ENCODE measurements at regions not wholly inside any gene's neighbourhood (a gene's known extent, or its start where the extent isn't known, plus 50 kb on each side); places are given as distances from the start of the nearest gene placed in this dataset.

GRCh38 chr5:152337484-152337883, 67.6 kb downstream of the NMUR2 start:
- no peak for DNase-seq (ENCODE audit: low read depth)

DNA sequence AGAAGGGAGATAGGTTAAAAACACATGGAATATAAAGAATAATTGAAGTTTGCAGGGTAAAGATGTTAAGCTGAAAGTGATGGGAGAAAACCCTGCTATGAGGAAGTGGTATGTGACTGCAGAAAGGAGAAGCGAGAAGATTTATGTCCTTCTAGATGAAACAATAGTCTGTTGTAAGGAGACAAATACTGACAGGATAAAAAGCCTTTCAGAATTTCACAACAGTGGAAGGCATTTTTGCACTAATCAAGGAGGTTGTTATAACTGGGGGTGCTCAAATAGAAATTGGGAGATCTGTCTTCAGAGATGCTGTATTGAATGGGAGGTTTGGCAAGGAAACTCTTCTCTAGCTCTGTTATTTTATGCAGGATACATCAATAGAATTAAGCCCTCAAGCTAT, 69.6 kb downstream of the NMUR2 start:
- DNase-seq (ENCODE audit: low read depth): no peak

DNA sequence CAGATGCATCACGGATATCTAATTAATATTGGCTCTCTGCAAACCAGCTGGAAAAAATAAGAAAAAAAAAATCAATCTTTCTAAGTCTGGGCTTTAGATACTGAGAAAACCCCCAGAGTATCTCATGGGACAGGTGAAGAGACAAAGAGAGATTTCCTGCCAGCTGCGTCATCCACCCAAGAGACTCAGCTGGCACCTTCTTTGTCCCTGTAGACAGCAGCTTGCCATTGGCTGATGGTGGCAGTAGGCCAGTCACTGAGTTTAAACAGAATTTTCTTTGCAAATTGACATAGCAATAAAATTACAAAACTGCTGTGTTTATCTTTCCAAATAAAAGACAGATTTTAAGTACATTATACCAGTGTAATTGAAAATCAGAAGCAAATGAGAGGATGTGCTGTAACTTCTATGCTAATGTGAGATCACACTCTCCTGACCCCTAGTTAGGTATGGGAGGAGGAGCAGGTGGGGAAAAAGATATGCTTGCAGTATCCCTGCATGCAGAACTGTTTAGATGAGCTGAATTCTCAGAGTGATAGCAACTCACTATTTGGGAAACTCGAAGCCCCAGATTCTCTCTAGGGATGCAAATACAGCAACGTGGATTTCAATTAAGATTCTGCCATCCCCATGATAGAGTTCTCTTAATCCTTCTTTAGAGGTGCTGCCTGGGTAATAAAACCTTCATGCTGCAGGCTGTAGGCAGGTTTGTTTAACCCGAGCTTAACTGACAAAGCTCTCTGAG, 72.2 kb downstream of the NMUR2 start:
- DNase-seq (ENCODE audit: low read depth): no peak

DNA sequence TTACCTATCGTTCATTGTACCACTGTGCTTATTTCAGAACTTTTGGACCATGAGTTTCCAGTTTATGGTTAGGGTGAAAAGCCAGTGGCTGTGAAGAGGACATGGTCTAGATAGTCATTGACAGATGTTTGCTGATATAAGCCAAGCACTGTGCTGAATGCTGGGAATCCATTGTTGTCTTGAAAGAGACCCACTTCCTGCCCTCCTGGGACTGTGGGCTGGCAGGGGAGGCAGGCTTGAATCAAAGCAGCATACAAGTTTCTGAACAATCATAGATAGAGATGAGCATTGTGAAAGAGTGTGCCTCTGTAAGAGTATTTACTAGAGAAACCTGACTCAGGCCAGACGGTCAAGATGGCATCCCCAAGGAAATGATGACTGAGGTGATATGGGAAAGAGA, 73.4 kb downstream of the NMUR2 start:
- DNase-seq (ENCODE audit: low read depth): no peak

- DNase-seq (ENCODE audit: low read depth): no peak
These were observed 74.1 kb downstream of the NMUR2 start for GRCh38 chr5:152331006-152331405.

DNA sequence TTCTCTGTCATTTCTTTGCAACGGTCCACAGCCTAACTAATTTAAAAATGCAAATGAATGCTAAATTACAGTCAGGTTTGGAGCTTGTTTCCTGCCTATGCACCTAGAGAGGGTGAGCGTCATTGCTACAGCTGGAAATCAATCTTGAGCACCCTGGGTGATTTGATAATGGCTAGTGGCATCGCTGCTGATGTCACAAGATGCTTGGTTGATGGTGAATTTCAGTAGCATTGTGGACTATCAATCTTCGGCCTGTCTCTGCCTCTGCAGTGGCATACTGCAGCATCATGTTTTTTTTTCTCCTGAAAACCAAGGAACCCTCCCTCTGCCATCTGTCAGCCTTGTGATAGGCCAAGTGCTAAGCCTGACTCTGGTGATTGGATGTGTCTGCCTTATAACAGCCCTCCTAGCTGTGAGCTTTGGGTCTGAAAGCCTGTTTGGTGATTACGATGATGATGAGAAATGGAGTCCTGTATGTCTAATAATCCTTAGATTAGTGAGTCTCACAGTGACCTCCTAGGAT, 75.3 kb downstream of the NMUR2 start:
- no peak for DNase-seq (ENCODE audit: low read depth)

DNA sequence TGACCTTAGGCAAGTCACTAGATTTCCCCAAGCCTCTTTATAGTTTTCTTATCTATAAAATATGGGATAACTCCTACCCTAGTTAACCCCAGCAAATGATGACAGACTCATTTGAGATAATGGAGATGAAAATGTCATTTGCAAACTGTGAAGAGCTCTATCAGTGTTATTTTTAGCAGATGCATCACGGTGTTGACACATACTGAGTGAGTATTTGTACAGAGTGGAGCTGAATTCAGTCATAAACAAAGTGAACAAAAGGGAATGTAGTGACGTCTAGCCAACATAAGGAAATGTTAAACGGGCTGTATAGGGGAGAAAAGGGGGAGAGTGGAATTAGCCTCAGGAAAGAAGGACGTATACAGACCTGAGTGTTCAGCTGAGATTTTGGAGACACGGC, 75.9 kb downstream of the NMUR2 start:
- no peak for DNase-seq (ENCODE audit: low read depth)

GRCh38 chr5:152315942-152316341, 89.1 kb downstream of the NMUR2 start:
- DNase-seq (ENCODE audit: low read depth): no peak

DNA sequence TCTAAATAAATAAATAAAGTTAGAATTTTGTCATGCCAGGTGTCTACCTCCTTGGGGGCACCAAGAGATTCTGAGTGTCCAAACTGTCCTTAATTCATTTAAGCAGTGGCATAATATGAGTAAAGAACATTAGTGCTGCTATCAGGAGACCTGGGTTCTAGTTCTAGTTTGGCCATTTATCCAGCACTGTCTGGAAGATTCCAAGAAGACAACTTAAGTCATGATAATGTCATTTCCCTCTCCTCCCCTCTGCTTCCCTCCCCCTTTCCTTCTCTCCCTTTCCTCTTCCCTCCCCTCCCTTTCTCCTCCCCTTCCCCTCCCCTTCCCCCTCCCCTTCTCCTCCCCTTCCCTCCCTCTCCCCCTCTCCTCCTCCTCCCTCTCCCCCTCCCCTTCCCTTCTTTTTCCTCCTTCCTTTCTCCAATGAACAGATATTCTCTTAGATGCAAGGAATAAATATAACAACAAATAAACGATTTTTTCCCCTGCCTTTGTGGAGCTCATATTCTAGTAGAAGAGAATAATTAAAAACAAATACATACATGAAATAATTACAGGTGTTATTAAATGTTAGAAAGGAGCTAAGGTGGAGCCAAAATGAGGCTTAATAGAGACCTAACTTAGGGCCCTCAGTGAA, 90.8 kb downstream of the NMUR2 start:
- no peak for DNase-seq (ENCODE audit: low read depth)

DNA sequence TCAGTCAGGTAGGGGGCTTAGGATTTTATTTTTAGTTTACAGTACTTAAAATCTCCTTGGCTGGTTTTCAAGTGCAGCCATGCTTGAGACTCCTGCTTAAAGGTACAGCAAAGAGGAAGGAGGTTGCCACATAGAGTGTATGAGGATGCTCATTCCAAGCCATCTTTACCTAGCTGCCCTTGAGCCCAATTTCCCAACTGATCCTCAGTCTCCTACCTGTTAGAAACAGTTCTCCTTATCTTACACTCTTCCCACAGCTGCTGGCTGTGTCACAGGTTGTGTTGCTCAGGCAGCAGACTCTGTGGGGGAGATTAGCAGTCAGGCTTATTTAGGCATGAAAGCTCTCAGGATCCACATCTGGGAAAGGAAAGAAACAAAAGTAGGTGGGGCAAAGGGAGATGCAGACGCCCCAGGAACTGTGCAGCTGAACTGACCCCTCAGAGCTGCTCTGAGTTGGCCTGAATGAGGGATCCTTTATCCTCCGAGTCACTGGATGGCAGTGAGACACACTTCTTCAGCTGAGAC, 95.1 kb downstream of the NMUR2 start:
- DNase-seq (ENCODE audit: low read depth): no peak

GRCh38 chr5:152306386-152306785, 98.7 kb downstream of the NMUR2 start:
- no peak for DNase-seq (ENCODE audit: low read depth)

DNA sequence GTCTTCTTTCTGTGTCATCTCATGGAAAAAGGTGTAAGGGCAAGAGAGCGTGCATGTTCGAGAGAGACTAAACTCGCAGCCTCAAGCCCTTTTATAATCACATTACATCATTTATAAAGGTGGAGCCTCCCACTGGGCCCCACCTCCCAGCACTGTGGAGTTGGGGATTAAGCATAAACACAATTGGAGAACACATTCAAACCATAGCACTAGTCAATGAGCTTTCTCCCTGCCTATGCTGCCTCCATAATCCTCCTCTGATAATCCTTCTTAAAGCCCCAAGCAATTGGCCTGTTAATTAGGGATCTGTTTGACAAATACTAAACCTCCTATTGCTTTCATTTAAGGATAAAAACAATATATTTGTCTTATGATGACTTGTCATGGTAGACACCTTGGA, 99.6 kb downstream of the NMUR2 start:
- DNase-seq (ENCODE audit: low read depth): no peak

- DNase-seq (ENCODE audit: low read depth): no peak
These were observed 101.2 kb downstream of the NMUR2 start for GRCh38 chr5:152303841-152304240.

DNA sequence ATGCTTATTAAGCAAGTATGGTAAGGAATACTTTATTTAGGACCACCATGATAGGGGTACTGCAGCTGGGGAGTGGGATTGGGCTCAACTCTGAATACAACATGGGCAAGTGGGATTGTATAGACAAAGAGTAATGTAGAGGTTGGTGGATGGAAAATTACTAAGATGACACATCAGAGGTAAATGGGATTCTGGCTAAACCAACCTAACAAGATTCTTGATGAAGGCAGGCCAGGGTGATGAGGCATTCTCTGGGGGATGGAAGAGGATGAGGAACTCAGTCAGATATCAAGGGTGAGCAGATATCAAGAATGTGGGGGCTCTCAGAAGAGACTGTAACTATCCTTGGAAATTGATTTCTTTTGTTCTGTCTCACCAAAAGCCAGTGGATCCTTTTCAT, 107.2 kb downstream of the NMUR2 start:
- no peak for DNase-seq (ENCODE audit: low read depth)

DNA sequence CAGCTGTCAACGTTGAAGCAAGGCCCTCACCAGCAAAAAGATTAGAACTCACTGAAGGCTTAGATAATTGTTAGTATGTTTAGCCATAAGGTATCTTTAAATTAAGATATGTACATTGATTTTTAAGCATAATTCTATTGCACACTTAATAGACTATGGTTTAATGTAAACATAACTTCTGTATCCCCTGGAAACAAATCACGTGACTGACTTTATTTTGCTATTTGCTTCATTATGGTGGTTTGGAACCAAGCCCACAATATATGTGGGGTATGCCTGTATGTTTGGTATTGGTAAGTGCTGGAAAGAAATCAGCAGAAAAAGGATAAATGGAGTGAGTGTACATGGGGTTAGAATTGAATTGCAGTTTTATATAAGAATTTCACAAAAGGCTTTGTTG, 111.9 kb downstream of the NMUR2 start:
- no peak for DNase-seq (ENCODE audit: low read depth)

- DNase-seq (ENCODE audit: low read depth): no peak
These were observed 114.9 kb downstream of the NMUR2 start for GRCh38 chr5:152290181-152290580.

DNA sequence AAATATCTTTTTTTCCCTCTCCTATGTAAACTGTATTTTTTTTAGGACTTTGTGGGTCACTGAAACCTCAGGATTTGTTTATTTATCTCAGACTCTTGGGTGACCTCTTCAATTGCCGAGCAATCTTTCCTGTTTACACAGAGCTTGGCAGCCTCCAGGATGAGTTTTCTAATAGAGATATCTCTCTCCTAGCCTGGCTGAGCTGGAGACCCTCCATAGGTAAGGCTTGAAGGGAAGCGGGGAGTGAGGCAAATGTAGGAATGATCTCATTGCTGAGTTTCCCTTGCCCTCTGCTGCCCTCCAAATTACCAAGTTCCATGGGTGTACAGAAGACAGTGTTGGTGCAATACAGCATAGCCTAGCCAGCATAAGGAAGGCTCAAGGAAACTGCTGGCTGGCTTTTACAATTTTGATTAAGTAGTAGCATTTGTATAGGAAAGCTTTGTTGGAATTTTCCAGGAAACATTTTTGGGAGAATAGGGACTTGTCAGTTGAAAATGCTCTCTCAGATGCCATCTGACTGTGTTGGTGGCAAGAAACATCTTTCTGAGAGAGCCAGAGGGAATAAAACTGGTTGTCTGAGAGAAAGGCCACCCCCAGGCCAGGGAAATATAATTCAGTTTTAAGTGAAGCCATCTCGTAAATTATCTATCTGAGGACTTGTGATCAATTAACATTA, 116.0 kb downstream of the NMUR2 start:
- no peak for DNase-seq (ENCODE audit: low read depth)

- DNase-seq (ENCODE audit: low read depth): no peak
These were observed 116.6 kb downstream of the NMUR2 start for GRCh38 chr5:152288499-152288898.

GRCh38 chr5:152285764-152286163, 119.3 kb downstream of the NMUR2 start:
- no peak for DNase-seq (ENCODE audit: low read depth)

- DNase-seq (ENCODE audit: low read depth): no peak
These were observed 122.7 kb downstream of the NMUR2 start for GRCh38 chr5:152282331-152282730.

GRCh38 chr5:152277936-152278335, 127.1 kb downstream of the NMUR2 start:
- DNase-seq (ENCODE audit: low read depth): no peak

- DNase-seq (ENCODE audit: low read depth): no peak
These were observed 130.9 kb downstream of the NMUR2 start for GRCh38 chr5:152274224-152274623.

GRCh38 chr5:152271420-152271819, 133.7 kb downstream of the NMUR2 start:
- no peak for DNase-seq (ENCODE audit: low read depth)

Data from stimulated activated CD8-positive, alpha-beta memory T cell treated with anti-CD3 and anti-CD28 coated beads, Interleukin-7, amount 100 ng/mL, for 24 hours (primary cell).